H1 (cell line): ENCODE measurements at regions not wholly inside any gene's neighbourhood (a gene's known extent, or its start where the extent isn't known, plus 50 kb on each side); places are given as distances from the start of the nearest gene placed in this dataset.

ENCODE experiments used
- ASH2L ChIP-seq: fragments of 200-600, 300-600 bp; sonication (generic); IDR thresholded peaks from one replicate; pipeline ENCODE4 v1.7.1; 2017; ENCODE audit warnings: low read length
- BCL11A ChIP-seq, 2 experiments: IDR thresholded peaks; one replicate each; pipeline ENCODE4 v1.6.1; 2011; ENCODE audit warnings: low read depth in 2 of 2, low read length in 2 of 2, mild to moderate bottlenecking in 2 of 2
- CHD1 ChIP-seq: IDR thresholded peaks from 2 replicates; pipeline ENCODE4 v1.6.1; 2012; ENCODE audit warnings: low read depth, low read length, improper control_type of control experiment
- CTBP2 ChIP-seq: IDR thresholded peaks from 2 replicates; pipeline ENCODE4 v1.7.0; 2011; ENCODE audit warnings: borderline replicate concordance, mild to moderate bottlenecking, moderate library complexity, mixed read lengths, low read length; ENCODE audit not compliant: insufficient read depth, insufficient read length
- EP300 ChIP-seq, 2 experiments: IDR thresholded peaks; 1 replicate in 1 of 2; 2 replicates in 1 of 2; pipeline ENCODE4 v1.6.1; 2011 to 2012; ENCODE audit warnings: low read depth in 2 of 2, low read length in 2 of 2, mild to moderate bottlenecking in 2 of 2, borderline replicate concordance in 1 of 2, inconsistent platforms in 1 of 2, moderate library complexity in 1 of 2
- HDAC6 ChIP-seq: IDR thresholded peaks from one replicate; pipeline ENCODE4 v1.7.1; 2012; ENCODE audit warnings: low read depth, mild to moderate bottlenecking, inconsistent platforms, low read length, moderate library complexity
- JUND ChIP-seq: IDR thresholded peaks from 2 replicates; pipeline ENCODE4 v1.6.1; 2011; ENCODE audit warnings: mild to moderate bottlenecking, improper control_type of control experiment, low read length
- POLR2AphosphoS5 ChIP-seq: IDR thresholded peaks from 2 replicates; pipeline ENCODE4 v1.6.1; 2011; ENCODE audit warnings: low read depth, low read length
- RBBP5 ChIP-seq: IDR thresholded peaks from 2 replicates; pipeline ENCODE4 v1.7.1; 2012; ENCODE audit warnings: low read depth, mild to moderate bottlenecking, inconsistent platforms, low read length, moderate library complexity, borderline replicate concordance
- SIX5 ChIP-seq: IDR thresholded peaks from 2 replicates; pipeline ENCODE4 v1.6.1; 2011; ENCODE audit warnings: mild to moderate bottlenecking, low read depth, low read length
- TF ChIP-seq, protein P1 (sequence below): fragments of 300-600 bp; sonication (generic); IDR thresholded peaks from 2 replicates; pipeline ENCODE4 v1.7.1; 2012; ENCODE audit warnings: low read length, moderate library complexity, mild to moderate bottlenecking, inconsistent platforms; ENCODE audit not compliant: insufficient replicate concordance

DNA sequence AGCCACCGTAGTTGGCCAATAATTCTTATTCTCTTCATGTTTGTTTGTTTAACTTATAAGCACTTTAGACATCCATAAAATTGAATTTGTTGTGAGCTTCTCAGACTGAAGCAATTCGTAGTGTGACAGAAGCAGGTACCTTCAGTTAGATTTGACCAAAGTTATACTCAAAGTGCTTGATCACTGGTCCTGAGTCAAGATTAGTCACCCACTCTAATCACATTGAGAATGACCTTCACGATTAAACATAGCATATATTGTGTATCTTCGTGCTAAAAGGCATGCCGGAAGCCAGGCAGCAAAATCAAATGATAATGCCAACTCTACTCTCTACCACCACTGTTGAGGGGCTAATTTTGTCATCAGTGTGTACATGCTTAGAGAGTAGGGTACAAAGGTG is 763.7 kb upstream of the MBL2 start (continued):
- TF ChIP-seq, protein P1, sequence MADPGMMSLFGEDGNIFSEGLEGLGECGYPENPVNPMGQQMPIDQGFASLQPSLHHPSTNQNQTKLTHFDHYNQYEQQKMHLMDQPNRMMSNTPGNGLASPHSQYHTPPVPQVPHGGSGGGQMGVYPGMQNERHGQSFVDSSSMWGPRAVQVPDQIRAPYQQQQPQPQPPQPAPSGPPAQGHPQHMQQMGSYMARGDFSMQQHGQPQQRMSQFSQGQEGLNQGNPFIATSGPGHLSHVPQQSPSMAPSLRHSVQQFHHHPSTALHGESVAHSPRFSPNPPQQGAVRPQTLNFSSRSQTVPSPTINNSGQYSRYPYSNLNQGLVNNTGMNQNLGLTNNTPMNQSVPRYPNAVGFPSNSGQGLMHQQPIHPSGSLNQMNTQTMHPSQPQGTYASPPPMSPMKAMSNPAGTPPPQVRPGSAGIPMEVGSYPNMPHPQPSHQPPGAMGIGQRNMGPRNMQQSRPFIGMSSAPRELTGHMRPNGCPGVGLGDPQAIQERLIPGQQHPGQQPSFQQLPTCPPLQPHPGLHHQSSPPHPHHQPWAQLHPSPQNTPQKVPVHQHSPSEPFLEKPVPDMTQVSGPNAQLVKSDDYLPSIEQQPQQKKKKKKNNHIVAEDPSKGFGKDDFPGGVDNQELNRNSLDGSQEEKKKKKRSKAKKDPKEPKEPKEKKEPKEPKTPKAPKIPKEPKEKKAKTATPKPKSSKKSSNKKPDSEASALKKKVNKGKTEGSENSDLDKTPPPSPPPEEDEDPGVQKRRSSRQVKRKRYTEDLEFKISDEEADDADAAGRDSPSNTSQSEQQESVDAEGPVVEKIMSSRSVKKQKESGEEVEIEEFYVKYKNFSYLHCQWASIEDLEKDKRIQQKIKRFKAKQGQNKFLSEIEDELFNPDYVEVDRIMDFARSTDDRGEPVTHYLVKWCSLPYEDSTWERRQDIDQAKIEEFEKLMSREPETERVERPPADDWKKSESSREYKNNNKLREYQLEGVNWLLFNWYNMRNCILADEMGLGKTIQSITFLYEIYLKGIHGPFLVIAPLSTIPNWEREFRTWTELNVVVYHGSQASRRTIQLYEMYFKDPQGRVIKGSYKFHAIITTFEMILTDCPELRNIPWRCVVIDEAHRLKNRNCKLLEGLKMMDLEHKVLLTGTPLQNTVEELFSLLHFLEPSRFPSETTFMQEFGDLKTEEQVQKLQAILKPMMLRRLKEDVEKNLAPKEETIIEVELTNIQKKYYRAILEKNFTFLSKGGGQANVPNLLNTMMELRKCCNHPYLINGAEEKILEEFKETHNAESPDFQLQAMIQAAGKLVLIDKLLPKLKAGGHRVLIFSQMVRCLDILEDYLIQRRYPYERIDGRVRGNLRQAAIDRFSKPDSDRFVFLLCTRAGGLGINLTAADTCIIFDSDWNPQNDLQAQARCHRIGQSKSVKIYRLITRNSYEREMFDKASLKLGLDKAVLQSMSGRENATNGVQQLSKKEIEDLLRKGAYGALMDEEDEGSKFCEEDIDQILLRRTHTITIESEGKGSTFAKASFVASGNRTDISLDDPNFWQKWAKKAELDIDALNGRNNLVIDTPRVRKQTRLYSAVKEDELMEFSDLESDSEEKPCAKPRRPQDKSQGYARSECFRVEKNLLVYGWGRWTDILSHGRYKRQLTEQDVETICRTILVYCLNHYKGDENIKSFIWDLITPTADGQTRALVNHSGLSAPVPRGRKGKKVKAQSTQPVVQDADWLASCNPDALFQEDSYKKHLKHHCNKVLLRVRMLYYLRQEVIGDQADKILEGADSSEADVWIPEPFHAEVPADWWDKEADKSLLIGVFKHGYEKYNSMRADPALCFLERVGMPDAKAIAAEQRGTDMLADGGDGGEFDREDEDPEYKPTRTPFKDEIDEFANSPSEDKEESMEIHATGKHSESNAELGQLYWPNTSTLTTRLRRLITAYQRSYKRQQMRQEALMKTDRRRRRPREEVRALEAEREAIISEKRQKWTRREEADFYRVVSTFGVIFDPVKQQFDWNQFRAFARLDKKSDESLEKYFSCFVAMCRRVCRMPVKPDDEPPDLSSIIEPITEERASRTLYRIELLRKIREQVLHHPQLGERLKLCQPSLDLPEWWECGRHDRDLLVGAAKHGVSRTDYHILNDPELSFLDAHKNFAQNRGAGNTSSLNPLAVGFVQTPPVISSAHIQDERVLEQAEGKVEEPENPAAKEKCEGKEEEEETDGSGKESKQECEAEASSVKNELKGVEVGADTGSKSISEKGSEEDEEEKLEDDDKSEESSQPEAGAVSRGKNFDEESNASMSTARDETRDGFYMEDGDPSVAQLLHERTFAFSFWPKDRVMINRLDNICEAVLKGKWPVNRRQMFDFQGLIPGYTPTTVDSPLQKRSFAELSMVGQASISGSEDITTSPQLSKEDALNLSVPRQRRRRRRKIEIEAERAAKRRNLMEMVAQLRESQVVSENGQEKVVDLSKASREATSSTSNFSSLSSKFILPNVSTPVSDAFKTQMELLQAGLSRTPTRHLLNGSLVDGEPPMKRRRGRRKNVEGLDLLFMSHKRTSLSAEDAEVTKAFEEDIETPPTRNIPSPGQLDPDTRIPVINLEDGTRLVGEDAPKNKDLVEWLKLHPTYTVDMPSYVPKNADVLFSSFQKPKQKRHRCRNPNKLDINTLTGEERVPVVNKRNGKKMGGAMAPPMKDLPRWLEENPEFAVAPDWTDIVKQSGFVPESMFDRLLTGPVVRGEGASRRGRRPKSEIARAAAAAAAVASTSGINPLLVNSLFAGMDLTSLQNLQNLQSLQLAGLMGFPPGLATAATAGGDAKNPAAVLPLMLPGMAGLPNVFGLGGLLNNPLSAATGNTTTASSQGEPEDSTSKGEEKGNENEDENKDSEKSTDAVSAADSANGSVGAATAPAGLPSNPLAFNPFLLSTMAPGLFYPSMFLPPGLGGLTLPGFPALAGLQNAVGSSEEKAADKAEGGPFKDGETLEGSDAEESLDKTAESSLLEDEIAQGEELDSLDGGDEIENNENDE: no peak
- no peak for TF ChIP-seq RBBP5
- no peak for TF ChIP-seq HDAC6
- TF ChIP-seq ASH2L: no peak
- no peak for TF ChIP-seq JUND
- TF ChIP-seq CTBP2: no peak
- TF ChIP-seq POLR2AphosphoS5: no peak
- TF ChIP-seq CHD1: no peak
- TF ChIP-seq EP300 (IDR thresholded peaks at IDR 0.05; ENCODE audit: borderline replicate concordance in 1 of 2, low read depth in 2 of 2, low read length in 2 of 2): no peak
- TF ChIP-seq BCL11A (IDR thresholded peaks at IDR 0.05; ENCODE audit: low read depth in 2 of 2, low read length in 2 of 2): no peak
- no peak for TF ChIP-seq SIX5
